RCC 7860 (cell line): ENCODE measurements at regions not wholly inside any gene's neighbourhood (a gene's known extent, or its start where the extent isn't known, plus 50 kb on each side); places are given as distances from the start of the nearest gene placed in this dataset.
A peak's percentile ranks its signal among the peaks of the same experiment; 100 is the strongest.
"Not testable (repeated sequence)": the region's sequence is repeated elsewhere in the genome, so short reads cannot be mapped to it uniquely, and the experiment has no call there.

Experiments used
- DNase-seq: peaks from one replicate; pipeline ENCODE4 v3.0.0-alpha.2; 2015; ENCODE audit warnings: low spot score
- FAIRE-seq: peaks from 2 replicates; lab custom pipeline; 2012; peaks lifted over from hg19 to GRCh38; lab: Jason Lieb, UNC

GRCh38 chr9:79043916-79044315, 527.8 kb upstream of the TLE4 start:
- FAIRE-seq (no peak), DNase-seq (no peak)

DNA sequence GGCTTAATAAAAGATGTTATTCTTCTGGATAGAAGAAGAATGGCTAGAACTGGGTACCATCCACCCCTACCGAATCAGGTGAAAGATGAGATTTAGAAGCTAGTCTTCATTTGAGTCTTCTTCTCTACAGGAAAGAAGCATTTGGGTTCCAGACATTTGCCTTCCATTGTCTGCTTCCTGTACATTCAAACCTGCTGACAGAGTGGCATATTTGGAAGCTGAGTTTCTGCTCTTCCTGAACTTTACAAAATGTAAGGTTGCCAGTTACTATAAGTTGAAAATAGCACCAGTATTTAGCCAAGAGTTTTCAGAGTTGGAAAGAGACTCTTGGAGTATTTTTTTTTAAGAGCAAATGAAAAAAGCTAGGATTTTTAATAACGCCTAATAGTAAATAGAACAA, 525.4 kb upstream of the TLE4 start:
- FAIRE-seq (no peak), DNase-seq (no peak)

DNA sequence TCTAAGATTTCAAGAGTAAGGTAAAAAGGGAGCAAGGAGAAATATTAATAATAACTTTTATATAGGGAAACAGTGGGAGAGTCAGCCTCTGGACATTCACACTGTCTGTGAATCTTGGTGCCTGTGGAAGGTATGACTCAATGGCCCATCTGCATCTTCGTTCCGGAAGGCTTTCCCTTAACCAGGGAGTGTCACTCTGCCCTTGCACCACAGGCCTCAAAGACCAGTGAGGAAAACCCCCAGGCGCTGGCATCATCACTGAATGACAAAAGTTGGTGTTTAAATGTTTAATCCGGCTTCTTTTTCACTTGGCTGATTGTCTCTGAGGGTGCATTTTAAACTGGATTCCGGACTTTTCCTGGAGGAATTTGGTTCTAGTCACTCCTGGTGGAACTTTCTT, 522.4 kb upstream of the TLE4 start:
- FAIRE-seq (peak; percentile 76), DNase-seq (peak; percentile 62)

DNA sequence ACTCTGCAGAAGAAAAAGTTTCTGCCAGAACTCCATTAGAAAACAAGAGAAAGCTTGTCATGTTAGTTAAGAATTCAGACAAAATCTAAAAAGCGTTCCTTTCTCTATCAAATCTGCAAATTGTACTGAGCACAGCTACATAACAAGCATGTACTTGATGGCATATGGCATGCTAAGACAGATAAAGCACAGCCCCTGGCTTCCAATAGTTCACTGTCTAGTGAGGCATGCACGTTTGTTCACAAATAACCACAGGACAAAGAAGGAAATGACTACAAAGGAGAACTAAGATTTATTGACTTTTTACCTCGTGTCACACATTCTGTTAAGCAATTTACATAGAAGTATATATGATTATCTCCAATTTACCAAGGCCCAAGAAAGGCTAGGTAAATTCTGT, 518.2 kb upstream of the TLE4 start:
- FAIRE-seq: no peak
- DNase-seq: no peak

- FAIRE-seq (no peak), DNase-seq (no peak)
Observed at GRCh38 chr9:79054500-79054899, 517.3 kb upstream of the TLE4 start.

DNA sequence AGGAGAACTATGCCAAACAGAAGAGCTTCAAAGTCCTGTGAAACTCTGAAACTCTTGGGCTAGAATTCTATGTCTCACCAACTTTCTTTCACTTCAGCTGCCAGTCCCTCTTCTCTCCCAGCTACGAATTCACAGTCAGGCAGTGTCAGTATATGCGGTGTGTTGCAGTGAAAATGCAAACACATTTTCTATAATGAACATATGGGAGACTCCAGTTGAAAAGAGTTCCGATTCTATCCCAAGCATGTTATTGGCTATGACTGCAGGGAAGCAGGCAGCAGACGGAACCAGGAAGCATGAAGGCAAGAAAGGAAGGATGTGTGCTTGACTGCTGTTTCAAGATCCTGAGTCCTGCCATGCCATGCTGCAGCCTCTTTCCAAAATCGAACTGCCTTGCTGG, 515.7 kb upstream of the TLE4 start:
- FAIRE-seq: no peak
- no peak for DNase-seq

DNA sequence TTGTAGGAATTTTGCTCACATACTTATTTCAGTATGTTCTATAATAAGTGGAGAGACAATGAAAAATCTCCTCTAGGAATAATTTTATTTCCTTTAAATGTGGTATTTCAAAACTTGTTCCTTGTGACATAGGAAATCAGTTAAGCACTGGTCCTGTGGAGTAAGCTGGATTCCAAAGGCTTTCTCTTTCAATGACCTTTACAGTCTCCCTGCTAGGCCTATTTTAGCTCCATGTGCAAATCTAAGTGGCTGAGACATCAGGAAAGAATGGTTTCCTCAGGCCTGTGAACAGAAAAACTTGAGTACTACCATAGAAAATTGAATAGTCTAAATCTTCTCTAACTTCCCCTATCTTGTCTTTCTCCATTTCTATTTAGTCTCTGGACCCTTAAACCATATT, 514.2 kb upstream of the TLE4 start:
- DNase-seq: no peak
- no peak for FAIRE-seq

DNA sequence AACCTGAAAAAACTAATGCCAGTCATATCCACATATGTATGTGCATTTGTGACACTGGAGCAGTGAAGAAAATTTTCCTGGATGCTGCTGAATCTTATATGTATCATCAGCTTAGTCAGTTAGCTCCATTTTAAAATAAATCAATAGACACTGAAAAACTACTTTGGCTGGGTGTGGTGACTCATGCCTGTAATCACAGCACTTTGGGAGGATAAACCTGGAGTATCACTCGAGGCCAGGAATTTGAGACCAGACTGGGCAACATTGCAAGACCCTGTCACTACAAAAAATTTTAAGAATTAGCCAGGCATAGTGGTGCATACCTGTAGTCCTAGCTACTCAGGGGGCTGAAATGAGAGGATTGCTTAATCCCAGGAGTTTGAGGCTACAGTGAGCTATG, 511.0 kb upstream of the TLE4 start:
- FAIRE-seq (no peak), DNase-seq (no peak)

GRCh38 chr9:79061752-79062616, 509.8 kb upstream of the TLE4 start:
- FAIRE-seq (no peak), DNase-seq (no peak)

GRCh38 chr9:79073201-79073600, 498.6 kb upstream of the TLE4 start:
- DNase-seq: no peak
- FAIRE-seq: no peak

- DNase-seq: peak; percentile 34
- peak; percentile 77 for FAIRE-seq
Observed at GRCh38 chr9:79080536-79080935, 491.2 kb upstream of the TLE4 start.

DNA sequence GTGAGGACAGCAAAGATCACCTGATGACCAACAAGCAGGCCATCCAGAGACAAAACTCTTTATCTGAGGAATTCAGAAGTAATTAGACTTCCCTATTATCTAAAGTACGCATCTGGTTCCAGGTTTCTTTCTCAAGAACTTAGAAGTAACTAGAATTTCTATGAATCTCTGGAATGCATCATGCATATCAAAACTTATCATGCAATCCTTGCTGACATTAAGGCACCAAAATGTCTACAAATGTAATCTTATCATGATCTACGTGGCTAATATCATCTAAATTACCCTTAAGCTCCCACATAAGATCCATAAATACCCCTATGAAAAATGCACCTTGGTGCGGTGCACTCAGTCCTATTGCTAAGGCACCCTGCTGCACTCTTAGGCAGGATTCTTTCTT, 488.1 kb upstream of the TLE4 start:
- DNase-seq: no peak
- FAIRE-seq: no peak

GRCh38 chr9:79087133-79087532, 484.6 kb upstream of the TLE4 start:
- no peak for FAIRE-seq

GRCh38 chr9:79089054-79089560, 482.7 kb upstream of the TLE4 start:
- DNase-seq: no peak
- FAIRE-seq: no peak

More at GRCh38 chr9:79087133-79087532, 484.6 kb upstream of the TLE4 start:
- no peak for DNase-seq

DNA sequence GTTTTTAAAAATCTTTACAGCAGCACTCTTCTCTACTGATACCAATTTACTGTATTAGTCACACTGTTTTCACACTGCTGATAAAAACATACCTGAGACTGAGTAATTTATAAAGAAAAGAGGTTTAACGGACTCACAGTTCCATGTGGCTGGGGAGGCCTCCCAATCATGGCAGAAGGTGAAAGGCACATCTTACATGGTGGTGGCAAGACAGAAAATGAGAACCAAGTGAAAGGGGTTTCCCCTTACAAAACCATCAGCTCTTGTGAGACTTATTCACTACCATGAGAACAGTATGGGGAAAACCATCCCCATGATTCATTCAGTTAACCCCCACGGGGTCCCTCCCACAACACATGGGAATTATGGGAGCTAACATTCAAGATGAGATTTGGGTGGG, 481.9 kb upstream of the TLE4 start:
- FAIRE-seq, DNase-seq: not testable (repeated sequence)

DNA sequence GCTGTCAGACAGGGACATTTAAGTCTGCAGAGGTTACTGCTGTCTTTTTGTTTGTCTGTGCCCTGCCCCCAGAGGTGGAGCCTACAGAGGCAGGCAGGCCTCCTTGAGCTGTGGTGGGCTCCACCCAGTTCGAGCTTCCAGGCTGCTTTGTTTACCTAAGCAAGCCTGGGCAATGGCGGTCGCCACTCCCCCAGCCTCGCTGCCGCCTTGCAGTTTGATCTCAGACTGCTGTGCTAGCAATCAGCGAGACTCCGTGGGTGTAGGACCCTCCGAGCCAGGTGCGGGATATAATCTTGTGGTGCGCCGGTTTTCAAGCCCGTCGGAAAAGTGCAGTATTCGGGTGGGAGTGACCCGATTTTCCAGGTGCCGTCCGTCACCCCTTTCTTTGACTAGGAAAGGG, 468.5 kb upstream of the TLE4 start:
- DNase-seq, FAIRE-seq: not testable (repeated sequence)

DNA sequence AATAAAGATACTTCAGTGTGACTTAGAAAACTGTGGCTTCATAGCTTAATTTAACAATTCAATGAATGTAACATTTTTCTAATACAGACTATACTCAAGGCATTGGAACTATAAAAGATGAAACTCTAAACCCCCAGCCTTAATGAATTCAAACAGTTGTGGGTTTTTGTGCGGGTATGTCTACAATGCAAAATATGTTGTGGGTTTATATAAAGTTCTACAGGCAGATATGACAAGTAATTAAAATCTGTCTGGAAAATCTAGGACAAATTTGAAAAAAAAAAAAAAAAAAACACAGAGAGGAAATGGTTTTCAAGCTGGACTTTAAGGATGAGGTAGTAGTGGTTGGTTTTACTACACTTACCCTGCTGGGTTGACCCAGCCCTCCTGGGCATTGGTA, 467.5 kb upstream of the TLE4 start:
- no peak for FAIRE-seq
- no peak for DNase-seq

- DNase-seq: no peak
- FAIRE-seq: no peak
Observed at GRCh38 chr9:79104951-79105350, 466.8 kb upstream of the TLE4 start.

GRCh38 chr9:79107911-79108676, 463.7 kb upstream of the TLE4 start:
- no peak for FAIRE-seq
- no peak for DNase-seq

DNA sequence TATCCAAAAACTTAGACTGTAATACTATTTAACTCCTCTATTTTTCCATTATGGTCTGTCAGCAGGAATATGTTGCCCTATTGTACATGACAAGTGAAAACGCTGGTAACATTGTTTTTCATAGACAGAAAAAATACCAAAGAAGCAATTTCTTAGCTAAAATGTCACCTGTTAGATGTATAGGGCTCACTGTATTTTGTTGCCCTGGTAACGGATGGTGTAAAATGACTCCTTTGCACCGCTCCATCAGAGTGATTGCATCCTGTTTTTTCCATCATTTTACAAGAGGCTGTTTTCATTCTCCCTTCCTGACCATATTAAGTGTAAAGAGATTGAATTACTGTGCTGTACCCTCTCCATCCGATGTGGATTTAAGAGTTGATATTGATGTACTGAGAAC, 460.1 kb upstream of the TLE4 start:
- DNase-seq (no peak), FAIRE-seq (no peak)

DNA sequence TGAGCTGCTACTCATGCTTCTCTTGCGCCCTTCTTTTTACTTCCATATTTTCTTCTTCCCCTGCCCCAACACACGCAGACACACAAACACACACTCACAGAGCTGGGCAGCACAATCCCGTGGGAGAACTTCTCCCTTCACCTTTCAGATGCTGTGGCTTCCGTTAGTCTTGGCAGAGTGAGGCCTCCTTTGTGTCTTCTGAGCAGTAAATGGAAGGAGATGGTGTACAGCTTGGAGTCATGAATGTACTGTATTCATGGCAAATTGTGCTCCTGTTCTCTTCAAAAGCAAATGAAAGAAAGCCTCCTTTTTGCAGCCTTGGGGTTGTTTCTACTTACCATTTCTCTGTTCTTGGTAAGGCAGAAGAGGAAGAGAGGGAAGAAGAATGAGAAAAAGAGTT, 456.6 kb upstream of the TLE4 start:
- FAIRE-seq (no peak), DNase-seq (no peak)

GRCh38 chr9:79116041-79116440, 455.7 kb upstream of the TLE4 start:
- DNase-seq (no peak), FAIRE-seq (no peak)
